Nephron (organoid): ENCODE measurements at regions not wholly inside any gene's neighbourhood (a gene's known extent, or its start where the extent isn't known, plus 50 kb on each side); places are given as distances from the start of the nearest gene placed in this dataset.

Experiments
- H3K27ac Mint-ChIP-seq, 3 experiments: 2 replicates each; pipeline ENCODE4 v1.8.0; 2020; ENCODE audit warnings: mixed read lengths in 3 of 3, mild to moderate bottlenecking in 2 of 3, moderate library complexity in 1 of 3
- H3K27me3 Mint-ChIP-seq: 2 replicates; pipeline ENCODE4 v1.8.0; 2021; ENCODE audit warnings: low read depth, mild to moderate bottlenecking, moderate library complexity, mixed read lengths
- H3K36me3 Mint-ChIP-seq: 2 replicates; pipeline ENCODE4 v1.8.0; 2020; ENCODE audit warnings: low read depth, mixed read lengths
- H3K4me1 Mint-ChIP-seq: 2 replicates; pipeline ENCODE4 v1.8.0; 2020; ENCODE audit warnings: mixed read lengths
- H3K4me3 Mint-ChIP-seq, 3 experiments: 2 replicates each; pipeline ENCODE4 v1.8.0; 2020; ENCODE audit warnings: mild to moderate bottlenecking in 3 of 3, mixed read lengths in 3 of 3, moderate library complexity in 2 of 3
- H3K9me3 Mint-ChIP-seq: 2 replicates; pipeline ENCODE4 v1.8.0; 2020; ENCODE audit warnings: mixed read lengths
- TF ChIP-seq, protein P1 (sequence below), 3 experiments: fragments of 200-600 bp; sonication (generic); IDR thresholded peaks; one replicate each; pipeline ENCODE4 v1.5.0; 2021; ENCODE audit warnings: antibody characterized with exemption in 3 of 3; ENCODE audit not compliant: unreplicated experiment in 3 of 3

DNA sequence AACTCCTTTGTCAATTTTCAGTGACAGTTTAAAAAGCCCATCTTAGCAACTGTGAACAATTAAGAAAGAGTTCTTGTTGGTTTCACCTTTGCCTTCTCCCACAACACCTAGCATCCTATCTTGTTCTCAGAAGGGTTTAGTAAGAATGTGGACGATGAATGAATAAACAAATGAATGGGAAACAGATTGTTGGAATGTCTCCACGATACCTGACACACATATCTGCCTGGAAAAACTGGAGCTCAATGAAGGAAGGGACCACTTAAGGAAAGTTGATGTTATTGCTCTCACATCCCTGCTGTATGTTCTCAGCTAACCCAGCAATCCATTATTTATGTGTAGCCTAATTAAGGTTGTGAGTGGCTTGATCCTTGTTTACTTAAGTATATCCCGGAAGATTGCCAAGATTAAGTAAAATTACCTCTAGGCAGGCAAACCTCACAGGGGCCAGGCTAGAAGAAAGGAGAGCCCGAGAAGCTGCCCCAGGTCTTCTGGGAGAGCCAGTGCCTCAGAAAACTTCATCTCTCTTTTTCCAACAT is 286.4 kb downstream of the NXPE2 start:
- TF ChIP-seq, protein P1, sequence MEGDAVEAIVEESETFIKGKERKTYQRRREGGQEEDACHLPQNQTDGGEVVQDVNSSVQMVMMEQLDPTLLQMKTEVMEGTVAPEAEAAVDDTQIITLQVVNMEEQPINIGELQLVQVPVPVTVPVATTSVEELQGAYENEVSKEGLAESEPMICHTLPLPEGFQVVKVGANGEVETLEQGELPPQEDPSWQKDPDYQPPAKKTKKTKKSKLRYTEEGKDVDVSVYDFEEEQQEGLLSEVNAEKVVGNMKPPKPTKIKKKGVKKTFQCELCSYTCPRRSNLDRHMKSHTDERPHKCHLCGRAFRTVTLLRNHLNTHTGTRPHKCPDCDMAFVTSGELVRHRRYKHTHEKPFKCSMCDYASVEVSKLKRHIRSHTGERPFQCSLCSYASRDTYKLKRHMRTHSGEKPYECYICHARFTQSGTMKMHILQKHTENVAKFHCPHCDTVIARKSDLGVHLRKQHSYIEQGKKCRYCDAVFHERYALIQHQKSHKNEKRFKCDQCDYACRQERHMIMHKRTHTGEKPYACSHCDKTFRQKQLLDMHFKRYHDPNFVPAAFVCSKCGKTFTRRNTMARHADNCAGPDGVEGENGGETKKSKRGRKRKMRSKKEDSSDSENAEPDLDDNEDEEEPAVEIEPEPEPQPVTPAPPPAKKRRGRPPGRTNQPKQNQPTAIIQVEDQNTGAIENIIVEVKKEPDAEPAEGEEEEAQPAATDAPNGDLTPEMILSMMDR (IDR thresholded peaks at IDR 0.05; ENCODE audit: unreplicated experiment in 3 of 3): no peak
- Mint-ChIP-seq H3K36me3 (no peaks in the 10 kb centered on the region), H3K4me3 (no peak overlapping the region), H3K9me3 (no peaks in the 10 kb centered on the region), H3K4me1 (no peaks in the 10 kb centered on the region), H3K27ac (peak overlapping the region; percentile 3 to 74 (median 71)), H3K27me3 (peaks cover 18% of the 10 kb centered on the region)

DNA sequence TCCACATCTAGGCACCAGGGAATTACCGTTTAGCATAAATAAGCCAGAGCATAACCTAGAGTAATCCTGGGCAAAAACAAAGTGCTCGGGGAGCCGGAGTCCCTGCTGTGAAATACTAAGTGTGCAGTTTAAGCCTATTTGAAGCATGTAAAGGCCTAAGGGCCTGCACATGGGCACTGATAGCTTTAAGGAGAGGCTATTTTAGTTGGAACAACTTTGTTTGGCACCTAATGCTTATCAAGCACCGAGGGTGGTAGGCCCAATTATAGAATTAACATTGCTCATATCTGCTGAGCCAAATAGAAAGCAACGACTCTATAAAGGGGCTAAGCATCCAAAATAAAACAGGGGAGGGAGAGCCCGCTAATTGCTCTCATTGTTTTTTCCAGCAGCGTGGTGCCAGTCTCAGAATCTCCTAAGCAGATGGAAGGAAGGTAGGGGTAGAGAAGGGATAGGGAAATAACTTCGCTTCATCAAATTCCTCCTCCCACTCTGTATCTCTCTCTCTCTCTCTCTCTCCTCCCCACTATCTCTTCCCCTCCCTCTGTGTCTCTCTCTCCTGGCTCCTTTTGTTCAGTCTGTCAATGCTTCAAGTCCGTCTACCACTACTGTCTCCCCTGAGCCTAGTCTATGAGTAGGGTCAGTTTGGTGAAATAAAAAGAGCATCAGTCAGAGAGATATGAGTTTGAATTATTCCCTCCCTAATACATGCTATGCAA is 292.8 kb downstream of the NXPE2 start:
- Mint-ChIP-seq H3K36me3 (no peaks in the 10 kb centered on the region), H3K4me1 (no peaks in the 10 kb centered on the region), H3K27ac (no peak overlapping the region), H3K27me3 (no peaks in the 10 kb centered on the region), H3K9me3 (no peaks in the 10 kb centered on the region), H3K4me3 (no peak overlapping the region)
- TF ChIP-seq, protein P1 (IDR thresholded peaks at IDR 0.05; ENCODE audit: unreplicated experiment in 3 of 3): no peak

DNA sequence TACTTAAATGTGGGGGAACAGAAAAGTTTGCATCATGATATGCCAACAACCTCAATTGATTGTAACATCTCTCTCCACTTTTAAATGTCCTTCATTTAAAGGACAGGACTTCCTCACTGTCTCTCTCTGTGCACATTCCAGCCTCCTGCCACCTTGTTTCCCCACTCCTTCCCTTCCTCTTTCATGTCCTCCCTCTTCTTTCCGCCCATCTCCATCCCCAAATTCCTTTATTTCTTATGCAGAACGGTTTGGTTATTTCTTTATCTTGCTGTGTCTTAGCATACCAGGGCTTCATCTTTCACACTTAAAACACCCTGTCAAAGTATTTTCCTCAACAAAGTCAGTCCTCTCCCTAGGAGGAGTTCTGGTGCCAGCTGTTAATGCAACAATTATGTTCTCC is 293.8 kb downstream of the NXPE2 start:
- no peak overlapping the region for H3K27ac Mint-ChIP-seq
- TF ChIP-seq, protein P1 (IDR thresholded peaks at IDR 0.05; ENCODE audit: unreplicated experiment in 3 of 3): no peak
- no peaks in the 10 kb centered on the region for H3K9me3 Mint-ChIP-seq
- no peak overlapping the region for H3K4me3 Mint-ChIP-seq
- no peaks in the 10 kb centered on the region for H3K4me1 Mint-ChIP-seq
- no peaks in the 10 kb centered on the region for H3K27me3 Mint-ChIP-seq
- no peaks in the 10 kb centered on the region for H3K36me3 Mint-ChIP-seq

GRCh38 chr11:114977651-114978050 is 299.3 kb downstream of the NXPE2 start:
- H3K4me3 Mint-ChIP-seq: no peak overlapping the region
- no peaks in the 10 kb centered on the region for H3K36me3 Mint-ChIP-seq
- TF ChIP-seq, protein P1 (IDR thresholded peaks at IDR 0.05; ENCODE audit: unreplicated experiment in 3 of 3): no peak
- peaks cover 4% of the 10 kb centered on the region for H3K27me3 Mint-ChIP-seq
- H3K9me3 Mint-ChIP-seq: no peaks in the 10 kb centered on the region
- no peak overlapping the region for H3K27ac Mint-ChIP-seq
- H3K4me1 Mint-ChIP-seq: no peaks in the 10 kb centered on the region

GRCh38 chr11:114982141-114982540 is 303.8 kb downstream of the NXPE2 start:
- H3K36me3 Mint-ChIP-seq: no peaks in the 10 kb centered on the region
- no peaks in the 10 kb centered on the region for H3K9me3 Mint-ChIP-seq
- TF ChIP-seq, protein P1 (IDR thresholded peaks at IDR 0.05; ENCODE audit: unreplicated experiment in 3 of 3): no peak

More at GRCh38 chr11:114982141-114982540, 303.8 kb downstream of the NXPE2 start:
- H3K4me1 Mint-ChIP-seq: peaks cover 5% of the 10 kb centered on the region
- H3K27ac Mint-ChIP-seq: no peak overlapping the region
- peaks cover 9% of the 10 kb centered on the region for H3K27me3 Mint-ChIP-seq
- H3K4me3 Mint-ChIP-seq: no peak overlapping the region
